Left renal pelvis (tissue), 4 donors: ENCODE measurements at regions not wholly inside any gene's neighbourhood (a gene's known extent, or its start where the extent isn't known, plus 50 kb on each side); places are given as distances from the start of the nearest gene placed in this dataset.
"Not testable (repeated sequence)": the region's sequence is repeated elsewhere in the genome, so short reads cannot be mapped to it uniquely, and the experiment has no call there.

Source experiments
- DNase-seq, 4 donors: peaks; one replicate each; pipeline ENCODE4 v3.0.0-alpha.2; 2013; ENCODE audit warnings: low read depth in 4 of 4, low spot score in 3 of 4

GRCh38 chr3:163587342-163587741, 1491.0 kb downstream of the SI start:
- DNase-seq, result no peak

GRCh38 chr3:163582967-163583366, 1495.3 kb downstream of the SI start:
- DNase-seq, result no peak

GRCh38 chr3:163577271-163577670, 1501.0 kb downstream of the SI start:
- DNase-seq, result no peak

- DNase-seq, result no peak
Observed at GRCh38 chr3:163576314-163576713, 1502.0 kb downstream of the SI start.

GRCh38 chr3:163573324-163573723, 1505.0 kb downstream of the SI start:
- DNase-seq, result no peak

- DNase-seq, result no peak
Observed at GRCh38 chr3:163572856-163573255, 1505.4 kb downstream of the SI start.

GRCh38 chr3:163563485-163563884, 1514.8 kb downstream of the SI start:
- no peak for DNase-seq

GRCh38 chr3:163562625-163563024, 1515.7 kb downstream of the SI start:
- no peak for DNase-seq

- DNase-seq, result no peak
Observed at GRCh38 chr3:163561151-163561550, 1517.1 kb downstream of the SI start.

GRCh38 chr3:163560459-163560858, 1517.8 kb downstream of the SI start:
- no peak for DNase-seq

- no peak for DNase-seq
Observed at GRCh38 chr3:163556813-163557523, 1521.3 kb downstream of the SI start.

- DNase-seq, result no peak
Observed at GRCh38 chr3:163555918-163556317, 1522.4 kb downstream of the SI start.

GRCh38 chr3:163552659-163552966, 1525.7 kb downstream of the SI start:
- DNase-seq, result no peak

GRCh38 chr3:163551915-163552658, 1526.2 kb downstream of the SI start:
- DNase-seq, result not testable (repeated sequence)

GRCh38 chr3:163548015-163548414, 1530.3 kb downstream of the SI start:
- no peak for DNase-seq

- DNase-seq, result no peak
Observed at GRCh38 chr3:163547014-163547685, 1531.1 kb downstream of the SI start.

GRCh38 chr3:163543662-163544061, 1534.6 kb downstream of the SI start:
- DNase-seq, result no peak

- no peak for DNase-seq
Observed at GRCh38 chr3:163541629-163542028, 1536.7 kb downstream of the SI start.

- no peak for DNase-seq
Observed at GRCh38 chr3:163538387-163538786, 1539.9 kb downstream of the SI start.

GRCh38 chr3:163533381-163533780, 1544.9 kb downstream of the SI start:
- no peak for DNase-seq

GRCh38 chr3:163523375-163523774, 1554.9 kb downstream of the SI start:
- no peak for DNase-seq

GRCh38 chr3:163521261-163521660, 1557.0 kb downstream of the SI start:
- DNase-seq, result no peak
